Esophagus muscularis mucosa (tissue), 4 donors: ENCODE measurements at regions not wholly inside any gene's neighbourhood (a gene's known extent, or its start where the extent isn't known, plus 50 kb on each side); places are given as distances from the start of the nearest gene placed in this dataset.

Experiments used
- DNase-seq: peaks from one replicate; pipeline ENCODE4 v3.0.0-alpha.2; 2017; ENCODE audit errors: extremely low spot score
- H3K27ac ChIP-seq, 4 donors: fragments of 200-600 bp; sonication (generic); replicated peaks in 1 of 4; 1 replicate in 3 of 4; 2 replicates in 1 of 4; pipeline ENCODE4 v1.5.1; 2016 to 2019; ENCODE audit warnings: mild to moderate bottlenecking in 1 of 4
- H3K27me3 ChIP-seq, 4 donors: fragments of 200-600 bp; sonication (generic); one replicate each; pipeline versions ENCODE4 v1.5.1 to v1.6.0; 2016 to 2019
- H3K36me3 ChIP-seq, 4 donors: fragments of 200-600 bp; sonication (generic); one replicate each; pipeline ENCODE4 v1.5.1; 2016 to 2019
- H3K4me1 ChIP-seq, 4 donors: fragments of 200-600 bp; sonication (generic); one replicate each; pipeline ENCODE4 v1.5.1; 2016 to 2019
- H3K4me3 ChIP-seq, 4 donors: fragments of 200-600 bp; sonication (generic); 1 replicate in 2 of 4; 2 replicates in 2 of 4; pipeline ENCODE4 v1.5.1; 2016 to 2019; ENCODE audit warnings: mild to moderate bottlenecking in 4 of 4, moderate library complexity in 1 of 4
- H3K9me3 ChIP-seq, 4 donors: fragments of 200-600 bp; sonication (generic); 1 replicate in 3 of 4; 2 replicates in 1 of 4; pipeline ENCODE4 v1.5.1; 2016 to 2019
- EP300 ChIP-seq: sonication (generic); formaldehyde crosslinking; IDR thresholded peaks from one replicate; pipeline ENCODE4 v1.6.1; 2017; ENCODE audit warnings: antibody characterized with exemption
- POLR2A ChIP-seq: fragments of 450-650 bp; IDR thresholded peaks from one replicate; pipeline ENCODE4 v1.6.1; 2017; ENCODE audit warnings: antibody characterized with exemption, moderate library complexity, mild to moderate bottlenecking, low read depth
- POLR2AphosphoS5 ChIP-seq, 2 donors: sonication (generic); formaldehyde crosslinking; IDR thresholded peaks; one replicate each; pipeline ENCODE4 v1.6.1; 2017; ENCODE audit warnings: antibody characterized with exemption in 2 of 2
- WGBS: methylation state at CpG from one replicate; pipeline ENCODE4 v1.1.5; 2018; 5-methylcytosine and 5-hydroxymethylcytosine counted together
- intact Hi-C: fragments of 100-400 bp; cut with DNase I; formaldehyde crosslinking; loops from one replicate; pipeline ENCODE4 v1.15.1; 2023
- TF ChIP-seq, protein P1 (sequence below), 3 experiments: fragments of 200-600 bp in 2 of 3; fragments of 450-650 bp in 1 of 3; sonication (generic) in 2 of 3; IDR thresholded peaks; one replicate each; pipeline ENCODE4 v1.5.1; 2017 to 2019; ENCODE audit warnings: antibody characterized with exemption in 3 of 3, mild to moderate bottlenecking in 2 of 3, moderate library complexity in 1 of 3

DNA sequence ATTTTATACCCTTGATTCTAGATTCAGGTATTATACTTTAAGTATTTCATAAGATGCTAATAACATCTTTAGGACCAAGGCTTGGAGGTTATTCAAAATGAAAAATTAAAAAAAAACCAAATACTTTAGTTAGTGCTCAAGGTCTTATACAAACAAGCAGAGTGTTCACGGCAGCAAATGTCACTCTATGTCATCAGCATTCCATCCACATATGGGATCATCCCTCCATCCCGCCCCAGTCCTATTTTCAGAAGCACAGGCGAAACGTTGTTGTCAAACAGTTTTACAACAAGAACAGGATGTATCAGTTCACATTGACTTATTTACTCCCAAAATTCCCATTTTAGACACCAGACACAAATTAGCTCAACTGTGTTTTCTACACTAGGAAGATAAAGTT, 83.7 kb downstream of the DSEL start:
- WGBS, result 64% methylated on average over 4 of the region's 4 CpGs
- Histone ChIP-seq H3K27me3 (no peaks in the 10 kb centered on the region), H3K36me3 (no peaks in the 10 kb centered on the region), H3K4me3 (no peak overlapping the region), H3K27ac (no peak overlapping the region), H3K9me3 (no peaks in the 10 kb centered on the region), H3K4me1 (no peaks in the 10 kb centered on the region)
- TF ChIP-seq POLR2A (no peak), POLR2AphosphoS5 (IDR thresholded peaks at IDR 0.05) (no peak), EP300 (no peak)
- TF ChIP-seq, protein P1, sequence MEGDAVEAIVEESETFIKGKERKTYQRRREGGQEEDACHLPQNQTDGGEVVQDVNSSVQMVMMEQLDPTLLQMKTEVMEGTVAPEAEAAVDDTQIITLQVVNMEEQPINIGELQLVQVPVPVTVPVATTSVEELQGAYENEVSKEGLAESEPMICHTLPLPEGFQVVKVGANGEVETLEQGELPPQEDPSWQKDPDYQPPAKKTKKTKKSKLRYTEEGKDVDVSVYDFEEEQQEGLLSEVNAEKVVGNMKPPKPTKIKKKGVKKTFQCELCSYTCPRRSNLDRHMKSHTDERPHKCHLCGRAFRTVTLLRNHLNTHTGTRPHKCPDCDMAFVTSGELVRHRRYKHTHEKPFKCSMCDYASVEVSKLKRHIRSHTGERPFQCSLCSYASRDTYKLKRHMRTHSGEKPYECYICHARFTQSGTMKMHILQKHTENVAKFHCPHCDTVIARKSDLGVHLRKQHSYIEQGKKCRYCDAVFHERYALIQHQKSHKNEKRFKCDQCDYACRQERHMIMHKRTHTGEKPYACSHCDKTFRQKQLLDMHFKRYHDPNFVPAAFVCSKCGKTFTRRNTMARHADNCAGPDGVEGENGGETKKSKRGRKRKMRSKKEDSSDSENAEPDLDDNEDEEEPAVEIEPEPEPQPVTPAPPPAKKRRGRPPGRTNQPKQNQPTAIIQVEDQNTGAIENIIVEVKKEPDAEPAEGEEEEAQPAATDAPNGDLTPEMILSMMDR (IDR thresholded peaks at IDR 0.05), result no peak
- intact Hi-C loops, result no loop called here
- DNase-seq, result no peak

DNA sequence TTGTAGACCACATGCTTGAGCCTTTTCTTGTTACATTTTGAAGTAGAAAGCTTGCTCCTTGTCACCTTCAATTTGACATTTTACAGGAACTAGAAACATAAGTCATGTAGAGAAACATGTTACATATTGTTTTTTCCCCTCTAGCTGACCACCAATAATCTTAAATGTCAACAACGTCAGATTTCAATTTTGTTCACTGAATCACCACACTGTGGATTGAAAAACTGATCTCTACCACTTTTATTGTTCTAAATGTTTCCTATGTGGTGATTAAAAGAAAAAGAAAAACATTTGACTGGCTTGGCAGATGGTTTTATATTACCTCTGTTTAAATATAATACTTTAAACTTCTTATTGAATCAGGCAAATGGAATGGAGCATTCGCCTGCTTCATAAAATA, 87.7 kb downstream of the DSEL start:
- TF ChIP-seq EP300 (no peak), POLR2A (no peak), POLR2AphosphoS5 (IDR thresholded peaks at IDR 0.05) (no peak)
- TF ChIP-seq, protein P1 (IDR thresholded peaks at IDR 0.05), result no peak
- Histone ChIP-seq H3K9me3 (no peaks in the 10 kb centered on the region), H3K4me1 (no peaks in the 10 kb centered on the region), H3K27me3 (no peaks in the 10 kb centered on the region), H3K4me3 (no peak overlapping the region), H3K36me3 (no peaks in the 10 kb centered on the region), H3K27ac (no peak overlapping the region)
- DNase-seq, result no peak
- intact Hi-C loops, result no loop called here
- 56% methylated on average over 2 of the region's 2 CpGs for WGBS

DNA sequence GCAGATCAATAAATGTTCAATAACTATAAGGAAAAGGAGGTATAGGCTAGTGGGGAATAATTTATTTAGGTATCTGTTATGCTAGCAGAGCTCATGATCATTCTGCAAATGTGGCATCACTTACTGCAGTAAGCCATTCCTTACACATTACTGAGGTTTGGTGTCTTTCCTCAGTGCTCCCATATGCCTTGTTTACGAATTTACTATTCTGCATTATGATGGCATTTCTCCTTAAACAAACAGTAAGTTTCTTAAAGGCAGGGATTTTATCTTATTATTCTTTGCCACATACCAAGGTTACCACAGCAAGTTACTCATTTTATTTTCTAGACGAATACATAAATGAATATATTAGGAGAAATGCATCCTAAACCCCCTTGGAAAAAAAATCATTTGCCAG, 88.4 kb downstream of the DSEL start:
- intact Hi-C loops, result no loop called here
- Histone ChIP-seq H3K36me3 (no peaks in the 10 kb centered on the region), H3K27me3 (no peaks in the 10 kb centered on the region), H3K9me3 (no peaks in the 10 kb centered on the region), H3K4me3 (no peak overlapping the region), H3K27ac (no peak overlapping the region), H3K4me1 (no peaks in the 10 kb centered on the region)
- WGBS, result 82% methylated on average over 2 of the region's 2 CpGs
- TF ChIP-seq POLR2AphosphoS5 (IDR thresholded peaks at IDR 0.05), result no peak
- no peak for TF ChIP-seq POLR2A
- TF ChIP-seq, protein P1 (IDR thresholded peaks at IDR 0.05), result no peak
- TF ChIP-seq EP300, result no peak
- DNase-seq, result no peak

DNA sequence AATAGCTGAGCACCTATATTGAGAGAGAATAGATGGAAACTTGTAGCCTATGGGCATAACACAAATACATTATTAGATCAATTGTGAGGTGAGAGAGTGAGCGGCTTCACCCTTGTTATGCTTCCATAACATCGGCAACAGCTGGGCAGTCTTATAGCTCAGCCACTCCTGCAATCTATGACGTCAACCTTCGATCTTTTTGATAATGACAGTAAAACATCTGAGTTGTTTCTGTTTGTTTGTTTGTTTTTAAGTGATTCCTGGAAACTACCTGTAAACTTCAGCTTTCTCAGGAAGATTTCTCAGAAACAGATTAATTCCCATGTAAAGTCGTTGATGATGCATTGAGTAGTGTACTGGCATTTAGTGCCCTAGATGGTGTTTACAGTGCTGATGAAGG, 90.0 kb downstream of the DSEL start:
- H3K36me3 ChIP-seq, result no peaks in the 10 kb centered on the region
- no peaks in the 10 kb centered on the region for H3K9me3 ChIP-seq
- H3K27ac ChIP-seq, result no peak overlapping the region
- no peak for DNase-seq
- intact Hi-C loops, result no loop called here
- H3K27me3 ChIP-seq, result no peaks in the 10 kb centered on the region
- TF ChIP-seq POLR2A (no peak), EP300 (no peak), POLR2AphosphoS5 (IDR thresholded peaks at IDR 0.05) (no peak)
- TF ChIP-seq, protein P1 (IDR thresholded peaks at IDR 0.05), result no peak
- 81% methylated on average over 5 of the region's 5 CpGs for WGBS
- H3K4me1 ChIP-seq, result no peaks in the 10 kb centered on the region
- H3K4me3 ChIP-seq, result no peak overlapping the region

DNA sequence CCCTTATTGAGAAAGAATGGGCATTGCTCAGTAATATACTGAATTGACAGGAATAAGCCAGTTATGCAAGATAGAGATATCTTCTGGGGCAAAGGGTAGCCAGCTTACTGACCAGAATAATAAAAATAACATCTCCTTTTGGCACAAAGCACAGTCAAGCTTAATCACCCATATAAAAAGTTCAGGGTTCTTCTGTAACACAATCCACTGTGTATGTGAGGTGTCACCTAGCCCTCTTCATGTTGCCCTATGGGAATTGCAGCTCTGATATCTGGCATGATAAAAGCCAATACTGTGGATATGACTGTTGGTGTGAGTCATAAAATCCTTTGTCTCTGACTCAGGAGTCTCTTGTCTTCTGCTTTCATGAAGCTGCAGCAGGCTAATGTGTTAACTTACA, 90.8 kb downstream of the DSEL start:
- Histone ChIP-seq H3K4me1 (no peaks in the 10 kb centered on the region), H3K36me3 (no peaks in the 10 kb centered on the region), H3K27me3 (no peaks in the 10 kb centered on the region), H3K9me3 (no peaks in the 10 kb centered on the region), H3K4me3 (no peak overlapping the region), H3K27ac (no peak overlapping the region)
- TF ChIP-seq POLR2A (no peak), POLR2AphosphoS5 (IDR thresholded peaks at IDR 0.05) (no peak)
- TF ChIP-seq, protein P1 (IDR thresholded peaks at IDR 0.05), result no peak
- intact Hi-C loops, result no loop called here
- DNase-seq, result no peak
